Heart right ventricle (tissue), 16 donors: ENCODE measurements at regions not wholly inside any gene's neighbourhood (a gene's known extent, or its start where the extent isn't known, plus 50 kb on each side); places are given as distances from the start of the nearest gene placed in this dataset.

Experiments
- ATAC-seq, 8 donors: fragments of 200-7000 bp; cut with Tn5 transposase; one replicate each; pipeline ENCODE4 v1.9.1; 2020; ENCODE audit warnings: mild to moderate bottlenecking in 8 of 8, moderate library complexity in 8 of 8, moderate number of reproducible peaks in 1 of 8
- DNase-seq, 2 donors: peaks; one replicate each; pipeline ENCODE4 v3.0.0-alpha.2; 2020
- H3K27ac ChIP-seq, 10 donors: fragments of 200-600 bp; sonication (generic) in 2 of 10; one replicate each; pipeline versions ENCODE4 v1.5.0 to v1.8.0; 2020 to 2022; ENCODE audit warnings: mild to moderate bottlenecking in 3 of 10
- H3K27me3 ChIP-seq, 7 donors: fragments of 200-600 bp; one replicate each; pipeline ENCODE4 v1.8.0; 2021 to 2022; ENCODE audit warnings: mild to moderate bottlenecking in 2 of 7
- H3K36me3 ChIP-seq, 9 donors: fragments of 200-600 bp; sonication (generic) in 1 of 9; one replicate each; pipeline versions ENCODE4 v1.5.0 to v1.8.0; 2020 to 2022; ENCODE audit warnings: mild to moderate bottlenecking in 2 of 9
- H3K4me1 ChIP-seq, 9 donors: fragments of 200-600 bp; sonication (generic) in 1 of 9; one replicate each; pipeline versions ENCODE4 v1.5.0 to v1.8.0; 2020 to 2022; ENCODE audit warnings: mild to moderate bottlenecking in 4 of 9
- H3K4me3 ChIP-seq, 10 donors: fragments of 200-600 bp; sonication (generic) in 2 of 10; one replicate each; pipeline versions ENCODE4 v1.5.0 to v1.8.0; 2020 to 2022; ENCODE audit warnings: mild to moderate bottlenecking in 7 of 10, moderate library complexity in 2 of 10
- H3K9me3 ChIP-seq, 11 donors: fragments of 200-600 bp in 10 of 11; sonication (generic) in 2 of 11; one replicate each; pipeline versions ENCODE4 v1.5.0 to v1.8.0; 2013 to 2022; ENCODE audit warnings: mild to moderate bottlenecking in 2 of 11, control low read depth in 1 of 11, moderate library complexity in 1 of 11
- WGBS, 2 donors: extraction: QIAGEN DNeasy Blood & Tissue Kit; methylation state at CpG; one replicate each; pipeline ENCODE4 v1.1.7; 2013; ENCODE audit warnings: inconsistent platforms in 1 of 2; 5-methylcytosine and 5-hydroxymethylcytosine counted together
- intact Hi-C, 10 donors: fragments of 100-400 bp; cut with DNase I; formaldehyde crosslinking; loops; one replicate each; pipeline versions ENCODE4 v1.11.1 to v1.14.2; 2022
- TF ChIP-seq, protein P1 (sequence below), 9 donors: fragments of 200-600 bp; sonication (generic) in 2 of 9; IDR thresholded peaks; one replicate each; pipeline versions ENCODE4 v1.5.0 to v1.8.0; 2021 to 2022; ENCODE audit warnings: antibody characterized with exemption in 9 of 9, mild to moderate bottlenecking in 5 of 9, moderate library complexity in 1 of 9
- donor health status: Arrhythmogenic right ventricular cardiomyopathy.
- donor health status: ischemic (EF 13 %, LVEDD 7.1; RV severe dilation, severe dysfunction).
- donor health status: healthy with polysubstance abuse.
- donor health status: DM: no; HTN: yes; CAD: no.
- donor health status: DM: no; HTN: no; CAD: no.
- donor health status: ischemic (EF 25% LVEDD 6.9; RV normal size, moderate dysfunction).
- donor health status: ischemic (EF 25% LVEDD 5.7; RV mildly dilated, moderate dysfunction).
- donor health status: healthy.
- donor health status: DM: yes; HTN: yes; CAD: no.
- donor health status: Ischemic cardiomyopathy.
- donor health status: ischemic (EF 35%, LVEDD 5.7; RV mildly dilated, moderate dysfunction).
- donor health status: nonischemic (EF 11% LVEDD 7.7; RV severe dilation, severe dysfunction).
- donor health status: DM: yes; HTN: yes; CAD: no.
- donor health status: PGD.
- donor health status: ischemic (EF 29% LVEDD 5.4; RV normal size, mild dysfunction).
- donor health status: nonischemic (EF 23%, LVEDD 6.1; RV moderate dilation, normal function).

DNA sequence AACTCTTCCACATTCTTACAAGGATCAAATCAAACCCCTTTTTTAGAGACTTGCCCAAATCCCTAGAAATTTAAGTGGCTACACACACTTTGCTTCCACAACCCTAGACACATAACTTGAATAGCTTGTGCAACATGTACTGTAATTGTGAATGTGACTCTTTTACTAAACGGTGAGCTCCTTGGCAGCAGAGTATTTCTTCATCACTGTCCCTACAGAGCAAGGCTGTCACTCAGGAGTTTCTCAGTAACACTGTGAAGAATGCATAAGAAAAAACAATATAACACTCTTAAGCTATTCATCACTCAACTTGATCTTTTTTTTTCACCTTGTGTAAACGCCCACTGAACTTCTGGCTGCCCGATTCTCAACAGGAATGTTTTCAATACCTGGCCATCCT lies 53.8 kb upstream of the ADAMTS18 start:
- ATAC-seq (no peak), DNase-seq (no peak)
- peaks cover 0 to 15% (median 0%) of the 10 kb centered on the region in 11 donors for H3K9me3 ChIP-seq
- H3K4me3 ChIP-seq: no peak overlapping the region
- no peaks in the 10 kb centered on the region for H3K4me1 ChIP-seq
- 40 to 51% methylated on average over 3 of the region's 3 CpGs for WGBS, 2 donors
- no peak overlapping the region for H3K27ac ChIP-seq
- intact Hi-C loops: no loop called here
- TF ChIP-seq, protein P1, sequence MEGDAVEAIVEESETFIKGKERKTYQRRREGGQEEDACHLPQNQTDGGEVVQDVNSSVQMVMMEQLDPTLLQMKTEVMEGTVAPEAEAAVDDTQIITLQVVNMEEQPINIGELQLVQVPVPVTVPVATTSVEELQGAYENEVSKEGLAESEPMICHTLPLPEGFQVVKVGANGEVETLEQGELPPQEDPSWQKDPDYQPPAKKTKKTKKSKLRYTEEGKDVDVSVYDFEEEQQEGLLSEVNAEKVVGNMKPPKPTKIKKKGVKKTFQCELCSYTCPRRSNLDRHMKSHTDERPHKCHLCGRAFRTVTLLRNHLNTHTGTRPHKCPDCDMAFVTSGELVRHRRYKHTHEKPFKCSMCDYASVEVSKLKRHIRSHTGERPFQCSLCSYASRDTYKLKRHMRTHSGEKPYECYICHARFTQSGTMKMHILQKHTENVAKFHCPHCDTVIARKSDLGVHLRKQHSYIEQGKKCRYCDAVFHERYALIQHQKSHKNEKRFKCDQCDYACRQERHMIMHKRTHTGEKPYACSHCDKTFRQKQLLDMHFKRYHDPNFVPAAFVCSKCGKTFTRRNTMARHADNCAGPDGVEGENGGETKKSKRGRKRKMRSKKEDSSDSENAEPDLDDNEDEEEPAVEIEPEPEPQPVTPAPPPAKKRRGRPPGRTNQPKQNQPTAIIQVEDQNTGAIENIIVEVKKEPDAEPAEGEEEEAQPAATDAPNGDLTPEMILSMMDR (IDR thresholded peaks at IDR 0.05): no peak
- no peaks in the 10 kb centered on the region for H3K36me3 ChIP-seq
- H3K27me3 ChIP-seq: no peaks in the 10 kb centered on the region

DNA sequence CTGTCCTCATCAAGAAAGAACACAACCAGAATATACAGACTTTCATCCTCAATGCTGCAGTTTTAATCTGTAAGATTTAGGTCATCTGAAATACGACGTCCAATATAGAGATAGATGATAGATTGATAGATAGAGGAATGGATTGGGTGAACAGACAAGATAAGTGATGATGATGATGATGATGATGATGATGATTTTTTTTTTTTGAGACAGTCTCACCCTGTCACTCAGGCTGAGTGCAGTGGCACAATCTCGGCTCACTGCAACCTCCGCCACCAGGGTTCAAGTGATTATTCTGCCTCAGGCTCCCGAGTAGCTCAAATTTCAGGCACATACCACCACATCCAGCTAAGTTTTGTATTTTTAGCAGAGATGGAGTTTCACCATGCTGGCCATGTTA lies 56.3 kb upstream of the ADAMTS18 start:
- Histone ChIP-seq H3K27me3 (peaks cover 0 to 3% (median 0%) of the 10 kb centered on the region in 7 donors), H3K4me1 (no peaks in the 10 kb centered on the region), H3K4me3 (no peak overlapping the region), H3K27ac (no peak overlapping the region), H3K9me3 (peaks cover 0 to 15% (median 0%) of the 10 kb centered on the region in 11 donors), H3K36me3 (no peaks in the 10 kb centered on the region)
- ATAC-seq (no peak), DNase-seq (no peak)
- WGBS, 2 donors: 79 to 88% methylated on average over 5 of the region's 5 CpGs
- TF ChIP-seq, protein P1 (IDR thresholded peaks at IDR 0.05): no peak
- intact Hi-C loops: no loop called here

DNA sequence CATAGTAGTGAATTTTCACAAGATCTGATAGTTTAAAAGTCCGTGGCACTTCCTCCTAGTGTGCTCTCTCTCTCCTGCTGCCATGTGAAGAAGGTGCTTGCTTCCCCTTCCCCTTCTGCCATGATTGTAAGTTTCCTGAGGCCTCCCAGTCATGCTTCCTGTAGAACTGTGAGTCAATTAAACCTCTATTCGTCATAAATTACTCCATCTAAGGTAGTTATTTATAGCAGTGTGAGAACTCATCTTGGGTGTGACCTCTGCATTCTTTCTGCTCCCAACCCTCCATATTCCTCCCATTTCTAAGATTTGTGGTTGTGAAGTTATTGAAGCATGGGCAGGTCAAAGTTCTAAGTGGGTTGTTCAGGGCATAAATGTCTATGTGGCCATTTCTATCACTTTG lies 62.1 kb upstream of the ADAMTS18 start:
- no peak for ATAC-seq
- 57 to 65% methylated on average over 2 of the region's 2 CpGs for WGBS, 2 donors

DNA sequence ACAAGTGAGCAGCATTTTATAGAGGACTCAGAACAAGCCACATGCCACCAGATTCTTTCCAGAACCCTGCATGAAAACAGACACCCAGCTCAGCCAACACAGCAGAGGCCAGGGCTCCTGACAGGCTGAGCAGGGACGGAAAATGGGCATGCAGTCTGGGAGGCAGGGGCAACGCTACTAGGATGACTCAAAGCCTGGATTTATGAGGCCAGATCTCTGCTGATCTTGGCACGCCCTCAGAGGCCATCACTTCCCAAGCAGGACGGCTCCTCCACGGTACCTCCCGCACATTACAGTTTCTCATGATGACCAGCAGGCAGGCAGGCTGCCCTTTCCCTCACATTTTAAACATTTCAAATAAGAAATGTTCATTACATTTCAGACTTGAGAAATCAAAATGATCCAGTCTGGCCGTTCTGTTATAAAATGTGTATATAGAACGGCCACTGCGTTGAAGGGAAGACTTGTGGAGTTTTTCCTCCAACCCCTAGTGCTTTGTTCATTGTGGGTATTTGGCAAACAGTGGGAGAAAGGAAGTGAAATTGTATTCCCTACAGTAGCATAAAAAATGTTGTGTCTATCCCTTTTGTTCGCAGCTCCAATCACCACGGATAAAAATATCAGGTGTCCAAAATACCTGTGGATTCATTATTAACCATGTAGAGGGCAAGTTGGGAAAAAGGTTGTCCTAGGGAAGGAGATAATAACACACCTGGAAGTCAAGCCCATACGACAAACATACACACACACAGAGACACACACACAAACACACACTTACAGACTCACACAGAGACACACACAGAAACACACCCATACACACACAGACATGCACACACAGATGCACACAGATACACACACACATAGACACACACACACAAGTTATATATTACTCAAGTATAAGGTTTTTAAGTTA lies 64.8 kb upstream of the ADAMTS18 start:
- Histone ChIP-seq H3K4me3 (no peak overlapping the region), H3K9me3 (no peaks in the 10 kb centered on the region), H3K4me1 (peaks cover 0 to 15% (median 0%) of the 10 kb centered on the region in 9 donors), H3K27ac (no peak overlapping the region), H3K27me3 (peaks cover 0 to 3% (median 0%) of the 10 kb centered on the region in 7 donors), H3K36me3 (no peaks in the 10 kb centered on the region)
- TF ChIP-seq, protein P1 (IDR thresholded peaks at IDR 0.05): no peak
- ATAC-seq: peak in 5 of 8 donors; percentile 41 to 82 (median 73)
- intact Hi-C loops: no loop called here
- WGBS, 2 donors: 42 to 52% methylated on average over 12 of the region's 12 CpGs
- peak; percentile 17 to 29 for DNase-seq

More for the DNA sequence above, 62.1 kb upstream of the ADAMTS18 start:
- peaks cover 0 to 3% (median 0%) of the 10 kb centered on the region in 7 donors for H3K27me3 ChIP-seq
- intact Hi-C loops: no loop called here
- H3K4me1 ChIP-seq: peaks cover 0 to 15% (median 0%) of the 10 kb centered on the region in 9 donors
- no peak overlapping the region for H3K4me3 ChIP-seq
- no peak for DNase-seq
- no peak overlapping the region for H3K27ac ChIP-seq
- TF ChIP-seq, protein P1 (IDR thresholded peaks at IDR 0.05): no peak
- H3K36me3 ChIP-seq: no peaks in the 10 kb centered on the region
- H3K9me3 ChIP-seq: no peaks in the 10 kb centered on the region
